Hepatocyte (in vitro differentiated cells): ENCODE measurements at regions not wholly inside any gene's neighbourhood (a gene's known extent, or its start where the extent isn't known, plus 50 kb on each side); places are given as distances from the start of the nearest gene placed in this dataset.

ENCODE experiments used
- EZH2 ChIP-seq: fragments of 200-600 bp; sonication (generic); IDR thresholded peaks from 2 replicates; pipeline ENCODE4 v1.6.1; 2016; ENCODE audit warnings: antibody characterized with exemption, mild to moderate bottlenecking, borderline replicate concordance
- EZH2phosphoT487 ChIP-seq: fragments of 200-600 bp; sonication (generic); IDR thresholded peaks from one replicate; pipeline ENCODE4 v1.6.1; 2018; ENCODE audit warnings: antibody characterized with exemption, mild to moderate bottlenecking, low read depth, moderate library complexity; ENCODE audit not compliant: unreplicated experiment, severe bottlenecking
- TF ChIP-seq, protein P1 (sequence below): fragments of 200-600 bp; sonication (generic); IDR thresholded peaks from 2 replicates; pipeline ENCODE4 v1.5.1; 2016; ENCODE audit warnings: antibody characterized with exemption, mild to moderate bottlenecking; ENCODE audit not compliant: poor library complexity

DNA sequence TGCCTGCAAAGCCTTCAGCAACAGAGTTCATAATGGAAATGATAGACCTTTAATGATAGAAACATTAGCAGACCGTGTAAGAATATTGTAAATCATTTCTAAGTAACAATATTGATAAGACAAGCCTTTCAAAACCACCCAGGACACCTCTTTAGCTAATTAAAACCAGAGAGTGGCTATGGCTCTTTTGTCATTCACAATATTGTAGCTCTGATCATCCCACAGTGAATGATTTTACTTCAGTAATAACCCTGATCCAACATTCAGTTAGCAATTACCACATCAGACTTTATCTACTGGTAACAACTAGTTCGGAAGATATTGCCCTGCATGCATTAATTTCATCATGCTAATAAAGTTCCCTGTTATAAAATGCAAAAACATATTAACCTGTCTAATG, 432.6 kb downstream of the DTWD2 start:
- TF ChIP-seq, protein P1, sequence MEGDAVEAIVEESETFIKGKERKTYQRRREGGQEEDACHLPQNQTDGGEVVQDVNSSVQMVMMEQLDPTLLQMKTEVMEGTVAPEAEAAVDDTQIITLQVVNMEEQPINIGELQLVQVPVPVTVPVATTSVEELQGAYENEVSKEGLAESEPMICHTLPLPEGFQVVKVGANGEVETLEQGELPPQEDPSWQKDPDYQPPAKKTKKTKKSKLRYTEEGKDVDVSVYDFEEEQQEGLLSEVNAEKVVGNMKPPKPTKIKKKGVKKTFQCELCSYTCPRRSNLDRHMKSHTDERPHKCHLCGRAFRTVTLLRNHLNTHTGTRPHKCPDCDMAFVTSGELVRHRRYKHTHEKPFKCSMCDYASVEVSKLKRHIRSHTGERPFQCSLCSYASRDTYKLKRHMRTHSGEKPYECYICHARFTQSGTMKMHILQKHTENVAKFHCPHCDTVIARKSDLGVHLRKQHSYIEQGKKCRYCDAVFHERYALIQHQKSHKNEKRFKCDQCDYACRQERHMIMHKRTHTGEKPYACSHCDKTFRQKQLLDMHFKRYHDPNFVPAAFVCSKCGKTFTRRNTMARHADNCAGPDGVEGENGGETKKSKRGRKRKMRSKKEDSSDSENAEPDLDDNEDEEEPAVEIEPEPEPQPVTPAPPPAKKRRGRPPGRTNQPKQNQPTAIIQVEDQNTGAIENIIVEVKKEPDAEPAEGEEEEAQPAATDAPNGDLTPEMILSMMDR, result no peak
- TF ChIP-seq EZH2phosphoT487, result no peak
- TF ChIP-seq EZH2, result no peak
